ENCODE measurements at regions not wholly inside any gene's neighbourhood (a gene's known extent, or its start where the extent isn't known, plus 50 kb on each side); places are given as distances from the start of the nearest gene placed in this dataset.

GRCh38 chr11:122358292-122358691 lies 242.3 kb upstream of the BLID start:
- no peak for TF ChIP-seq CTCF (IDR thresholded peaks at IDR 0.05)
- no peak for TF ChIP-seq POLR2A (IDR thresholded peaks at IDR 0.05)
